ENCODE measurements at regions not wholly inside any gene's neighbourhood (a gene's known extent, or its start where the extent isn't known, plus 50 kb on each side); places are given as distances from the start of the nearest gene placed in this dataset.
"Not testable (repeated sequence)": the region's sequence is repeated elsewhere in the genome, so short reads cannot be mapped to it uniquely, and the experiment has no call there.

DNA sequence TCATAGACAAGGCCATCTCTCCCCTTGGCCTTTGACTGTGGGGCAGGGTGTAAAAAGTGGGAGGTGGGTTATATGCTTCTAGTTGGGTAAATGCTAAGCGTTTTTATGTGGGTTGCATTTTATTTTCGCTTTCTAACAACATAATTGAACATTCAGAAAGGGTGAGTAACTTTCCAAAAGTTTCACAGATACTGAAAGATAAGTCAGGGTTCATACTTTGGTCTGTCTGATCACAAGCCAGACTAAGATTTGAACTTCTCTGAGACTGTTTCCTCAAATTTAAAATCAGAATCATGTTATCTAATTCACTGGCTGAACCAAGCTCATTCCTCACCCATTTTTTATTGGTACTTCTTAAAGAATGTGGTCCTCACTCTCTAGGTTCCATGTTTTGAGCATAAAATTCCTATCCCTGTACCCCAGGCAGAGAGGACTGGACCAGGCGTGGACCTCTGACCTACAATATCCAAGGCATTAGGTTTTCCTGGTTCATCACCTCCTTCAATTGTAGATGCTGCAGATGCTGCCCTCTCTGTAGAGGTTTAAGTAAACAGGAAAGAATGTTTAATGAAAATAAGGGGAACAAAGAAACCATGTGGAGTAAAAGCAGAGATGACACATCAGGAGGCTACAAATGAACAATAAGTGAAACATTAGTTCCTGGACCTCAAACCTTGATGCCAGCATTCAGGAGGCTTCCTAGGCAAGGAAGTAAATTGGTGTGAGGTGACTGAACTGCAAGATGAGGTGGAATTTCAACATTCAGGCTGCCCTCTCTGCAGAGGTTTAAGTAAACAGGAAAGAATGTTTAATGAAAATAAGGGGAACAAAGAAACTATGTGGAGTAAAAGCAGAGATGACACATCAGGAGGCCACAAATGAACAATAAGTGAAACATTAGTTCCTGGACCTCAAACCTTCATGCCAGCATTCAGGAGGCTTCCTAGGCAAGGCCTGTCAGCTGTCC is 198.8 kb upstream of the ZNF658 start:
- DNase-seq; intact Hi-C loops (cut with DNase I, micrococcal nuclease); CTCF ChIA-PET; ATAC-seq (ENCODE audit: poor library complexity); H3K4me1 Mint-ChIP-seq (ENCODE audit: low read depth); H3K4me1 ChIP-seq (ENCODE audit: insufficient read depth, low read length); H3K27ac Mint-ChIP-seq; H3K27ac ChIP-seq (ENCODE audit: low read depth in 1 of 2, low read length in 2 of 2); H3K27me3 Mint-ChIP-seq; H3K27me3 ChIP-seq (ENCODE audit: control insufficient read depth in 1 of 2, insufficient read depth in 2 of 2, low read length in 2 of 2); H3K36me3 Mint-ChIP-seq (ENCODE audit: low read depth); H3K9me3 Mint-ChIP-seq; POLR2A ChIA-PET; H3K4me3 ChIP-seq (ENCODE audit: low read length); H3K9me3 ChIP-seq (ENCODE audit: control insufficient read depth in 1 of 2, insufficient read depth in 1 of 2, low read length in 2 of 2); H3K4me3 Mint-ChIP-seq; H3K36me3 ChIP-seq (ENCODE audit: insufficient read depth, low read length): not testable (repeated sequence)

GRCh38 chr9:66711553-66711952 is 189.0 kb upstream of the ZNF658 start:
- DNase-seq; H3K4me1 Mint-ChIP-seq (ENCODE audit: low read depth); H3K36me3 ChIP-seq (ENCODE audit: insufficient read depth, low read length); POLR2A ChIA-PET; H3K27me3 ChIP-seq (ENCODE audit: control insufficient read depth in 1 of 2, insufficient read depth in 2 of 2, low read length in 2 of 2); H3K9me3 Mint-ChIP-seq; ATAC-seq (ENCODE audit: poor library complexity); H3K4me3 Mint-ChIP-seq; H3K4me3 ChIP-seq (ENCODE audit: low read length); H3K4me1 ChIP-seq (ENCODE audit: insufficient read depth, low read length); H3K27ac Mint-ChIP-seq; H3K27me3 Mint-ChIP-seq; H3K9me3 ChIP-seq (ENCODE audit: control insufficient read depth in 1 of 2, insufficient read depth in 1 of 2, low read length in 2 of 2); H3K36me3 Mint-ChIP-seq (ENCODE audit: low read depth); intact Hi-C loops (cut with DNase I, micrococcal nuclease); H3K27ac ChIP-seq (ENCODE audit: low read depth in 1 of 2, low read length in 2 of 2); CTCF ChIA-PET: not testable (repeated sequence)

DNA sequence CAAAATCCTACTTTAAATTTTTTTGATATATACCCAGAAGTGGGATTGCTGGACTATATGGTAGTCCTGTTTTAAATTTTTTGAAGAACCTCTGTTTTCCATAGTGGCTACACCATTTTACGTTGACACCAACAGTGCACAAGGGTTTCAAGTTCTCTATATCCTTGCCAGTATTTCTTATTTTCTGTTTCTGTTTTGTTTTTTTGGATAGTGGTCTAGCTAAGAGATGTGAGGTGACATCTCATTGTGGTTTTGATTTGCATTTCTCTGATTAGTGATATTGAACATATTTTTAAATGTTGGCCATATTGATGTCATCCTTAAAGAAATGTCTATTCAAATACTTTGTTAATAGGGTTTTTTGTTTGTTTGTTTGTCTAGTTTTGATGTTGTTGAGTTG is 187.7 kb upstream of the ZNF658 start:
- H3K27ac Mint-ChIP-seq; DNase-seq; POLR2A ChIA-PET; H3K9me3 Mint-ChIP-seq; H3K9me3 ChIP-seq (ENCODE audit: control insufficient read depth in 1 of 2, insufficient read depth in 1 of 2, low read length in 2 of 2); H3K4me3 ChIP-seq (ENCODE audit: low read length); H3K36me3 Mint-ChIP-seq (ENCODE audit: low read depth); H3K27me3 ChIP-seq (ENCODE audit: control insufficient read depth in 1 of 2, insufficient read depth in 2 of 2, low read length in 2 of 2); ATAC-seq (ENCODE audit: poor library complexity); H3K4me1 Mint-ChIP-seq (ENCODE audit: low read depth); H3K4me1 ChIP-seq (ENCODE audit: insufficient read depth, low read length); H3K4me3 Mint-ChIP-seq; CTCF ChIA-PET; intact Hi-C loops (cut with DNase I, micrococcal nuclease); H3K27me3 Mint-ChIP-seq; H3K36me3 ChIP-seq (ENCODE audit: insufficient read depth, low read length); H3K27ac ChIP-seq (ENCODE audit: low read depth in 1 of 2, low read length in 2 of 2): not testable (repeated sequence)

GRCh38 chr9:66713552-66713951 is 187.0 kb upstream of the ZNF658 start:
- H3K27me3 ChIP-seq (ENCODE audit: control insufficient read depth in 1 of 2, insufficient read depth in 2 of 2, low read length in 2 of 2); CTCF ChIA-PET; H3K4me1 Mint-ChIP-seq (ENCODE audit: low read depth); ATAC-seq (ENCODE audit: poor library complexity); POLR2A ChIA-PET; H3K36me3 Mint-ChIP-seq (ENCODE audit: low read depth); H3K4me3 ChIP-seq (ENCODE audit: low read length); H3K27ac Mint-ChIP-seq; H3K27me3 Mint-ChIP-seq; H3K27ac ChIP-seq (ENCODE audit: low read depth in 1 of 2, low read length in 2 of 2); H3K4me3 Mint-ChIP-seq; H3K36me3 ChIP-seq (ENCODE audit: insufficient read depth, low read length); H3K9me3 ChIP-seq (ENCODE audit: control insufficient read depth in 1 of 2, insufficient read depth in 1 of 2, low read length in 2 of 2); H3K9me3 Mint-ChIP-seq; DNase-seq; intact Hi-C loops (cut with DNase I, micrococcal nuclease); H3K4me1 ChIP-seq (ENCODE audit: insufficient read depth, low read length): not testable (repeated sequence)

- H3K36me3 ChIP-seq (ENCODE audit: insufficient read depth, low read length); H3K27ac Mint-ChIP-seq; H3K4me1 Mint-ChIP-seq (ENCODE audit: low read depth); CTCF ChIA-PET; H3K36me3 Mint-ChIP-seq (ENCODE audit: low read depth); H3K4me3 ChIP-seq (ENCODE audit: low read length); H3K27me3 Mint-ChIP-seq; ATAC-seq (ENCODE audit: poor library complexity); H3K4me1 ChIP-seq (ENCODE audit: insufficient read depth, low read length); H3K9me3 Mint-ChIP-seq; H3K9me3 ChIP-seq (ENCODE audit: control insufficient read depth in 1 of 2, insufficient read depth in 1 of 2, low read length in 2 of 2); POLR2A ChIA-PET; intact Hi-C loops (cut with DNase I, micrococcal nuclease); H3K27ac ChIP-seq (ENCODE audit: low read depth in 1 of 2, low read length in 2 of 2); DNase-seq; H3K27me3 ChIP-seq (ENCODE audit: control insufficient read depth in 1 of 2, insufficient read depth in 2 of 2, low read length in 2 of 2); H3K4me3 Mint-ChIP-seq: not testable (repeated sequence)
Observed at GRCh38 chr9:66720845-66721244, 179.7 kb upstream of the ZNF658 start.

GRCh38 chr9:66727540-66727939 is 173.0 kb upstream of the ZNF658 start:
- intact Hi-C loops (cut with DNase I, micrococcal nuclease); H3K27me3 Mint-ChIP-seq: not testable (repeated sequence)

DNA sequence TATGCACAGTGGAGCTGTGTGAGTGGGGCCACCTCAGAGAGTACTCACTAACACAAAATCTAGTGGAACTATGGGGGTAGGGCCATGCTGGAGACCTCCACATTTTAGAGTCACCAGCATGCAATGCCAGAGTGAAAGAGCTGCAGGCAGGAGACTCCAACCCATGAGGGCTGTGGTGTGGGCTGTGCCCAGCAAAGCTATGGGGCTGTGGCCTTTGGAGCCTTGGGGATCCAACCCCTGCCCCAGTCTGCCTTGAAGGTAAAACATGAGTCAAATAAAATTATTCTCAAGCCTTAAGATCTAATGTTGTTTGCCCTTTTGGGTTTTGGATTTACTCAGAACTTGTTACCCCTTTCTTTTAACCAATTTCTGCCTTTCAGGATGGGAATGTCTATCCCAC is 163.8 kb upstream of the ZNF658 start:
- H3K27ac Mint-ChIP-seq; H3K27ac ChIP-seq (ENCODE audit: low read depth in 1 of 2, low read length in 2 of 2); POLR2A ChIA-PET; H3K36me3 ChIP-seq (ENCODE audit: insufficient read depth, low read length); H3K4me3 Mint-ChIP-seq; intact Hi-C loops (cut with DNase I, micrococcal nuclease); H3K9me3 Mint-ChIP-seq; H3K27me3 ChIP-seq (ENCODE audit: control insufficient read depth in 1 of 2, insufficient read depth in 2 of 2, low read length in 2 of 2); H3K4me3 ChIP-seq (ENCODE audit: low read length); H3K4me1 Mint-ChIP-seq (ENCODE audit: low read depth); CTCF ChIA-PET; H3K27me3 Mint-ChIP-seq; H3K36me3 Mint-ChIP-seq (ENCODE audit: low read depth); H3K9me3 ChIP-seq (ENCODE audit: control insufficient read depth in 1 of 2, insufficient read depth in 1 of 2, low read length in 2 of 2); ATAC-seq (ENCODE audit: poor library complexity); DNase-seq; H3K4me1 ChIP-seq (ENCODE audit: insufficient read depth, low read length): not testable (repeated sequence)

More at GRCh38 chr9:66727540-66727939, 173.0 kb upstream of the ZNF658 start:
- H3K36me3 Mint-ChIP-seq (ENCODE audit: low read depth); ATAC-seq (ENCODE audit: poor library complexity); POLR2A ChIA-PET; H3K4me3 Mint-ChIP-seq; H3K27ac Mint-ChIP-seq; H3K4me1 ChIP-seq (ENCODE audit: insufficient read depth, low read length); H3K36me3 ChIP-seq (ENCODE audit: insufficient read depth, low read length); H3K9me3 ChIP-seq (ENCODE audit: control insufficient read depth in 1 of 2, insufficient read depth in 1 of 2, low read length in 2 of 2); CTCF ChIA-PET; H3K27me3 ChIP-seq (ENCODE audit: control insufficient read depth in 1 of 2, insufficient read depth in 2 of 2, low read length in 2 of 2); DNase-seq; H3K9me3 Mint-ChIP-seq; H3K4me1 Mint-ChIP-seq (ENCODE audit: low read depth); H3K27ac ChIP-seq (ENCODE audit: low read depth in 1 of 2, low read length in 2 of 2); H3K4me3 ChIP-seq (ENCODE audit: low read length): not testable (repeated sequence)

All from CD4-positive, alpha-beta T cell (primary cell).